ENCODE measurements at regions not wholly inside any gene's neighbourhood (a gene's known extent, or its start where the extent isn't known, plus 50 kb on each side); places are given as distances from the start of the nearest gene placed in this dataset.

DNA sequence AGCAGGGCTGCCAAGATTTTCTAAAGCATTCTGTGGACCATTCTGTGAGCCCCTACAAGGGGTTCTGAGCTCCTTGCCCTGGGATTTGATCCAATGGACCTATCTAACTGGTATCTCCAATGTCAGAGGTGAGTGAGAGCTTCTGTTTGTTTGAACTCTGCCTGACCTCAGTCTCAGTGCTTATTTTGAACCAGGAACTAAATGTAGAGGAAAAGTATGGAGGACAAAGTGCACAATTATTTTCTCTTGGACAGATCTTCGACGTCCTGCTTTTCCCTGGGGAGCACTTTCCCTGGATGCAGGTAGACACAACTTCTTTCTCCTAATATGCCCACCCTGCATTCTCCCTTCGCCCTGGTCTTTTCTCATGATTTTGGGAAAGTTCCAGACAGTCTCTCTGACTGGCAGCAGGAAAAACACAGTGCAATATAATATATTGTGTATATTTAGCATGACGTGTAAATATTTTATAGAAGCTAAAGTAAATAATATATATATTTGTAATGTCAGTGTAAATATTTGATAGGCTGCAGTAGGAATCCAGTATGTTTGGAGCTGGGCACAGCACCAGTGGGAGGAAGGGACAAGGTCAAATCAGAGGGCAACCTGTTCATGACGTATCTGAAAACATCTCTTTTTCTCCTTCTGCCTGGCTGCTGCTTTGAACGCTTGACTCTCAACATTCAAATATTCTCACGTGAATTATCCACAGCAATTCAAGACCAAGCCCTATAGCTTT lies 184.0 kb upstream of the LYZL1 start:
- DNase-seq (ENCODE audit: low read depth in 2 of 3, low spot score in 2 of 3): no peak

DNA sequence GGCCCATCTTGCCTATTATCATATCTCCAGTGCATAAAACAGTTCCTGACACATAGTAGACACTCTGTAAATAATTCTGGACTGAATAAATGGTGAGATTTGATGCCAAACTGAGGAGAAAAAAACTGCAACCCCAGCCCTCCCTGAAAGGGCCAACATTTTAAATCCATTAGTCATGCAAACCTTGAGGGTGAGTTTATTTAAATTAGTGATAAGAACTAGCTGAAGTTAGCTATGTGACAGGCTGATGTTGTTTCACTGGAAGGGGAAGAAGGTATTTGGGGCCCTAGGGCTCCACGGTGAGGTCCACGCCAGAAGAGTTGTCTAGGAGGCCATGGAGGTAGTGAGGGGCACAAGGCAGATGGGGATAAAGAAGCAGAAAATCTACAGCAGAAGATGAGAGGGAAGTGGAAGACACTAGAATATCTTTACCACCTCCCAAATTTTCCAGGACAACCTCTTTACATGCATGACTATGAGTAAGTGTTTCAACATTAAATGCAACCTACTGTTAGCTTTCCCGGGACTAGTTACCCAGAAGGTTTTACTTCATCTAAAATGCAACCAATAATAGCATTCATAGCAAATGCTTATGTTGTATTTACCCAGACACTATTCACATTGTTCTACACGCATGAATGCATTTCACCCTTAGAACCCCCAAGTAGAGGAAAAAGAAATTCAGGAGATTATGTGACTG lies 183.2 kb upstream of the LYZL1 start:
- DNase-seq (ENCODE audit: low read depth in 2 of 3, low spot score in 2 of 3): no peak

DNA sequence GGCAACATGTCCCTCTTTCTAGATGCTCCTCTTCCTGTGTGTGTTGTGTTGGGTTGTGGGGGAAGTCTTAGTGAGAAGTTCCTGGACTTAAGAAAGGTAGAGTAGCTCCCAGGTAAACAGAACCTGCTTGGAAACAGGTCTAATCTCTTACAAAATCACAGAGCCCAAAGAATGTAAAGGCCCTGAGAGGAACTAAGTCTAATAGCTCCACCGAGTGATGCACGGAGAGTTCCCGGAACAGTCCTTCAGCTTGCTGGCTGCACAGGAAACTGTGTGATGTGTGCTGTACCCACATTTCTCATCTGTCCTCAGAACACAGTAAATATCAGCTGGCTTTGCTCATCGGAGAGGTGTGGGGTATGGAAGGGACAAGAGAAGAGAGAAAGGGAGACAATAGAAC lies 182.6 kb upstream of the LYZL1 start:
- peak in 1 of 3 donors; percentile 40 for DNase-seq (ENCODE audit: low read depth in 2 of 3, low spot score in 2 of 3)

DNA sequence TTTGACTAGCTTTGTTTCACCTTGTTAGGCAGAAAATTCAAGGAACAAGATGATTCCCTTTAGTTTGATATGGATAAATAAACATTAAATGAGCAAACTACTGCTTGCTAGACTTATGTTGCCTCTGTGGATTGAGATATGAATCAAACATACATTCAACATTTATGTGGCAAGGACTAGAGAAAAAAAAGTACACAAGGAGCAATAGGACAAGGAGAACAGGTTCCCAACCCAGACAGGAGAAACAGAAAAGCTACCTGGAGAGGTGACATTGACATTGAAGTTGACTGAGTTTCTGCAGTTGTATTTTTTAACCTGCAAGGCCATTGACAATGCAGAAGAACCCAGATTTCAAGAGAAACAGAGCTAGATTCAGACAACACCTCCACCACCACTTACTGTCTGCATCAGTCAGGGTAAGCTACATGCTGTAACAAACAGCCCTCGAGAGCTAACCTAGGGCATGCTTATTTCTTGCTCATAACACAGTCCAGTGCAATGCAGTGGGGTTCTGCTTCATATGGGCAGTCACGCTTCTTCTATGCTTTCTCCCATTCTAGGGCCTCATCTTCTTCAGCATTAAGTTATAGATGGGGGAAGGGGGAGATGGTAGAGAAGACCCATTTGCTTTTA lies 180.9 kb upstream of the LYZL1 start:
- DNase-seq (ENCODE audit: low read depth in 2 of 3, low spot score in 2 of 3): no peak

DNA sequence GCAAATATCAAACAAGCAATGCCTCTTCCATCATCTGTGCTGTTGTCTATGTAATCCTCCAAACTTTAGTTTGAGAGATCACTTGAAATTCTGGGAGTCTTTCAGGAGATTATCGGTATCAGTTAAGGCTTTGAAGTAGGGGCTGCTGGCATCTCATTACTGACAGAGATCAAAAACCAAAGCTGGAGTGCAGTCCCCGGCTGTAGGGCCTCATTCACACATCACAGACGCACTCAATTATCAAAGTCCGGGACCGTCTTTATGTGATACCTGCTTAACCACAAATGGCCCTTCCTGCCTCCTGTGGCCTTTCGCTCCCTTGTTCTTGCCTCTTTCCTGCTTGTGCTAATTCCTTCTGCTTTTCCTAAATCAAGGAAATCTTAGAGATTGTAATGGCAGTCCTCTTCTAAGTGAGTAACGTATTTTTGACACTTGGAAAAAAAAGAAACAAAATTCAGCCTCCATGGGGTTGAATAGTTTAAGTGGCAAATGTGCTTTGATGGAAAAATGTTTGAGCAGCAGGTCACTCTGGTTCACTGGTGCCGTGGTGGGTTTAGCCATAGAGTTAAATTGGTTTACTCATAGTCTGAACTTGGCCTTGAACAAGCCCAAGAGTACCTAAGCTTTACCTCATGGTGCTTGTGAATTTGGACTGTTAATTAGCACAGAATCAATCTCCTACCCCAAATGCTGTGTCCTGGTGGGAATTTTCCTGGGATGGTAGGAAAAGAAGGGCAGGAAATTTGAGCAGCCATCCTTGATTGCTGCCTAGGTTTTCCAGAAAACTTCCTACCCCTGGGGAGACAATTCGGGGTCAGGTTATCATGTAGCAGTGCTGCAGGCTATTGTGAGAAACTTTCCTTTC lies 178.9 kb upstream of the LYZL1 start:
- DNase-seq (ENCODE audit: low read depth in 2 of 3, low spot score in 2 of 3): no peak

DNA sequence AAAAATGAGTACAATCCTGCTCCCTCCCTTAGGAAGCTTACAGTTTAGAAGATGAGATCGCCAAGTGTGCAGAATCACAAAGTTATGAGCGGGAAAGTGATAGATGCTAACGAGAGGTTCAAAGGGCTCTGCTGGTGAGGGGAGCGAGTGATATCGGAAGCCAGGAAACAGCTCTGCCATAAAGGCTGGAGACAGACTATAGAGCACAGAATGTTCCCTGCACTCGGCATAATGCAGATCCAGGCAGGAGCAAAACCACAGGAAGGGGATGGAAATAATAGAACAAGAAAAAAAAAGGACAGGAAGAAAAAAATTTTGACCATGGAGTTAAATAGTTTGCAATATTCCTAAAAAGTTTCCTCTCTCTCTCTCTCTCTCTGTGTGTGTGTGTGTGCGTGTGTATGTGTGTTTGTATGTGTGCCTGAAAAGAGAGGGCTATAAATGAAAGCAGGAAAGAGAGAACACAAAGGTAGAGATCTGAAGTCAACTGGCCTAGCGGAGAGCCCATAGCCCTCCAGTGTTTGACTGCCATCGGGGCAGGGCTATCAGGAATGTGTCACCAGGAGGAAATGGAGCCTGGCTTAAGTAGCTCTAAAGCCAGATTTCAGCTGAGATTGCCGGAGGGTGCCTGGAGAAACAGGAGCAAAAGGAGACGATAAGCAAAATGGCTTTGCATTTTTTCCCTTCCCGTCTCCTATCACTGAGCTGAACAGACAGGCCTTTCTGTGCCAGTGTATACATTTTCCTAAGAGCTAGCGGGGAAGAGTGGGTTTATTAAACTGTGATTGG lies 175.8 kb upstream of the LYZL1 start:
- no peak for DNase-seq (ENCODE audit: low read depth in 2 of 3, low spot score in 2 of 3)

DNA sequence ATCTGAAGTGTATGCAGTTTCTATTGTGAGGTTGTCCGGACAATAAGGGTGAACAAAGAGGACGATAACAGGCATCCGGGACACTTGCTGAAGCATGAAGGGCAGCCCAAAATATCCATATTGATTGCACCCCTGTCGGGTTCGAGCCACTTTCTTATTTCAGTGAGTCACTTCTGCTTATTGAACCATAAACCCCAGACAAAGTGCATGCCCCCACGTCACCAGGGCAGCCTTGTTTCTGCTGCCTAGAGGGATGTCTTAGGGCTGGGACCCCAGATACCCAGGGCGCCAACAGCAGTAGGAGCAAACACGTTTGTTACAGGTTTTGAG lies 175.3 kb upstream of the LYZL1 start:
- no peak for DNase-seq (ENCODE audit: low read depth in 2 of 3, low spot score in 2 of 3)

DNA sequence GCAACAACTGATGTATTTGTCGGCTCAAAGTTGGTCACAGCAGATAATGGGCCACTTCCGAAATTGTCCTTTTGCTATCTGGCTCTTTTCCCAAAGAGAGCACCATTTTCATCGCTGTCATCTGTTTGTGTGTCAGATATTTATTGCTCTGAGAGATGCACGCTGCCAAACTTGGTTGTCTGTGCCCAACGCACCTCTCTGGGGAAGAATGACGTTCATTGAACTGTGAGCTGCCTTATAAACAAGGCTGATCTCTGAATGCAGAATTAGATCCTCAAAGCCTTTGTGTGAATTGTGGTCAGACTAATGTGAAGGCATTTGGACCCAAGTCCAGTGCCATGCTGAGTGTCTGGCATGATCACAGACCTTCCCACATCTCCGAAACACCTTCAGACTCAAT lies 174.7 kb upstream of the LYZL1 start:
- DNase-seq (ENCODE audit: low read depth in 2 of 3, low spot score in 2 of 3): no peak

DNA sequence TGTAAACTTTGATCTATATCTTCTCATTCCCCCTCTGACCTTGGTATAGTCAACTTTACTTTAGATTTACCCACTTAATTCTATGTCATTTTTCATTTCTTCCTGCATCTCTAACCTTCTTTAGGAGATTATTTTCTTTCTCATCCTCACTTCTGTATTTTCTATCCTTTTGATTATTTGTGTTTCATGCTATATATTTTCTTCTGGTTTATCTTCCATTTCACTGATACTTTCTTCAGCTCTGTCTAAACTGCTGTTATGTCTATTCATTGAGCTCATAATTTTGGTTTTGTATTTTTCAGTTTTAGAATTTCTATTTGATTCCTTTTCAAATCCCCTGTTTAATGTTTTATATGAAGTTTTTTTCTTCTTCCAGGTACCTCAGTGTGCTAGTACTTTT lies 171.1 kb upstream of the LYZL1 start:
- DNase-seq (ENCODE audit: low read depth in 2 of 3, low spot score in 2 of 3): no peak

DNA sequence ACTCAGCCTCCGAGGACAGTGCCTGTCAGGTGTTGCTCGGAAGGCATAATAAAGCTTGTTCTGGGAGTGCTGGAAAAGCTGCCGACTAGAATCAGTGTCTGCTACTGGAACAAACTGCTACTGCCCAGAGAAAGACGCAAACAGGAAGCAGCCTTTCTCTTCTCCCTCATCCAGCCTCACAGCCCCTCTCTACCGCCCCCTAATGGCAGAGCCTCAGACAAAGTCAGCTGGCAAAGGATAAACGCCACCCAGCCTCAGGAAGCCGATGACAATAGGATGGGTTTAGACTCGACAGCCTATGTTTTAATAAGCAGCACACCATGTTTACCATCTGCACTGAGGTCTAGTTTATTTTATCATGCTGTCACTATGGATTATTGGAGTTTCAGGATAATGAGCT lies 169.5 kb upstream of the LYZL1 start:
- DNase-seq (ENCODE audit: low read depth in 2 of 3, low spot score in 2 of 3): peak in 1 of 3 donors; percentile 22

DNA sequence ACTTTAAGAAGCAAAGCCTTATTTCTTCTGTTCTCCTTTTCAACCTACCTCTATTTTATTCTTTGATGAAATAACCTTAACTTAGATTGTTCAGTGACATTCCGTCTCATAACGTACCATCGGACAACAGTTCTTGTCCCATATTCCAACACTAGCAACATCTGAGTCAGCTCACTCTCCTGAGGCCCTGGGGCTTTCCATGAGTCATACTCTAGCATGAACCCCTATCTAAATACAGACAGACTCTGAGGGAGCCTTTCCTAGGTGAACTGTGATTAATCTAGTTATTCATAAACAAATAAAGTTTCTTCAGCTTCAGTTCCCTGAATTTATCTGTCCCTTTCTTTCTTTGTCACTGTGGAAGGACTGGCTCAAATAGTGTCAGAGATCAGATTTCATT lies 168.7 kb upstream of the LYZL1 start:
- no peak for DNase-seq (ENCODE audit: low read depth in 2 of 3, low spot score in 2 of 3)

DNA sequence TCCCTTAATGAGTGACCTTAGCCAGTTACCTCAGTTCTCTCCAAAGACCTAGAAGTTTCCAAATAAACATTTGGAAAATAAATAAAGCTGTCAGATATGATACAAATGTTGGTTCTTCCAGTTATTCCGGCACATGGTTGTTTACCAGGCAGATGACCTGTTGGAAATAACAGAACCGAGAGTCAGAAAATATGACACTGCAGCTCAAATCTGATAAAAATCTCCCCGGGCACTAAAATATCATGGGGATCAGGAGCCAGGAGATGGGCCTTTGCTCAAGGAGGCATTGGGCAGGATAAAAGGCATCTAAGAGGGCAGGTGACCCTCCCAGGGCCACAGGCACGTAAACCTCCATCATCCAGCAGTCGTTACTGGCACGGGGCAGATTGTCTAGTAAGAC lies 164.0 kb upstream of the LYZL1 start:
- no peak for DNase-seq (ENCODE audit: low read depth in 2 of 3, low spot score in 2 of 3)

DNA sequence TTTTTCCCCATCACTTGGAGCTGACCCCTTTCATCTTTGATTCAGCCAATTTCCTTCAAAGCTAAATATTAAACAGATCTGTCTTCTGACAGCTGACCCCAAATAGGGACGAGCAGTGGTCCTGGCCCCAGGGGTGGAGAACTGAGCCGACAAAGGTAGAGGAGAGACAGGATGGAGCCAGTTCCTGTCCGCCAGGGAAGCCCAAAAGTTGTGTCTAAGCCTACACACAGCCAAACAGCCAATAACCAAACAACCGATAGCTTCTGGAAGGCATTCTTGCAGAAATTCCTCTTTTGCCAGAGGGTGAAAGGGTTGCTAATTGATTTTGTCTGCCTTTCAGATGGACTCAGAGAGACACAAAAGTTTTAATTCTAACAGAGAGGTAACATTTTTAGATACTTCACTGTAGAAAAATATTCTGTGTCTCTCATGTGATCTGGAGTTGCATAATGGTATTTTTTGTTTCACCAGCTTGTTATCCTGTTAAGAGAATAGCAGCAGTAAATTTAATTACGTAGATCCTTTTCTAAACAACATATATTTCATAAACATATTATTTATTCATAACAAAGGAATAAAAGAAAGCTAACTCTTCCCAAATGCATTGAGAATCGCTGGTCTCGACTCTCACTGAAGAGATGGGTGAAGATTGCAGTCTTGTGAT lies 161.7 kb upstream of the LYZL1 start:
- DNase-seq (ENCODE audit: low read depth in 2 of 3, low spot score in 2 of 3): no peak

DNA sequence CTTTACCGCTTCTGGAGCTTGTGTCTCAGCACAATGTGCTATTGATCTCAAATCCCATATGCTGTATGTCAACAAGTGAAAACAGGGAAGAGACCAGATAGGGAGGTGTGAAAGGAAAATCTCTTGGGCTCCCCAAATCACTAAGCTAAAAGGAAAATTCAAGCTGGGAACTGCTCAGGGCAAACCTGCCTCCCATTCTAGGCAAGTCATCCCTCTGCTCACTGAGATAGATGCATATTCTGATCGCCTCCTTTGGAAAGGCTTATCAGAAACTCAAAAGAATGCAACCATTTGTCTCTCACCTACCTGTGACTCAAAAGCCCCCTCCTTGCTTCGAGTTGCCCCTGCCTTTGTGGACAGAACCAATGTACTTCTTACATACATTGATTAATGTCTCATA lies 161.1 kb upstream of the LYZL1 start:
- DNase-seq (ENCODE audit: low read depth in 2 of 3, low spot score in 2 of 3): no peak

DNA sequence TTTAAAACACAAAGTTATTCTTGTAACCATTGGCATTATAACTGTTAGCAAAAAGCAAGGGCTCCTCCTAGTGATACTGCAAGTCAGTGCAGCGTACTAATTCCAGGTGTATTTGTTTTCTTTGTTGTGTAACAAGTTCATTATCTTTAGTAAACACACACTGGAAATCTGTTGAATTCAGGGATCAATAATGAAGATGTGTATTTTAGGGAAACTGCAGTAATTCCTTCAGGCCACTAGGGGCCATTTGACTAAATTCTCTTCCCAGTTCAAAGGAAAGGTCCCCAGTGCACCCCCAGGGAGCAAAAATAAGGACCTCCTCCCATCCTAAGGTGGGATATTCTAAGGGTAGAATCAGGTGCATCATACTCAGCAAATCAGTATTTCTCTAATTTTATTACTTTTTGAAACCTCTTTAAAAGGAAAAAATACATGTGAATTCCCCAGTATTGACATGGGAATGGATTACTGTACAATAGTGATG lies 158.6 kb upstream of the LYZL1 start:
- DNase-seq (ENCODE audit: low read depth in 2 of 3, low spot score in 2 of 3): peak in 1 of 3 donors; percentile 15

DNA sequence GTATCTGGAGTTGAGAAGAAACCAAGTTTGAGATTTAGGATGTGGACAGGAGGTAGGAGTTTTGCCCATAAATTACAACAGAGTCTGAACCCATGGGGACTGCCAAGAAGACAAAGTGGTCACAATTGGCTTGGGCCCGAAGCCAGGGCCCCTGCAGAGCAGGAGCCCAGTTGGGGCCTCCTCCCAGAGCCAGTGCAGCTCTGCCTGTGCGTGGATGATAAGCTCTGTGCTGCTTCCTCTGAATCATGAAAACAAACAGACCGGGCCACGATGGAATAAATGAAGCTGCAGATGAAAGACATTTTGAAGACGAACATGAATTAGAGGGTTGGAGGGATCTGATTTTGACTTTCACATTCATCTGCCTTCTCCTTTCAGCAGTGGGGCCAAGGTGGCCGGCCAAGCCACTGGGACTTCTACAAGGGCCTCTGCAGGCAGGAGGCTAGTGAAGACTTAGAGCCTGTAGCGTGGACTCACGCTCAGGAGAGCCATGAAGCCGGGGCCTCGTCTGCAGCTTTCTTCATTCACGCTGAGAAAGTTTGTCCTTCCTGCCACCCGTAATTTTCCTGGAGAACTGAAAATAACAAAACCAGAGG lies 156.8 kb upstream of the LYZL1 start:
- DNase-seq (ENCODE audit: low read depth in 2 of 3, low spot score in 2 of 3): peak in 2 of 3 donors; percentile 69 to 88

DNA sequence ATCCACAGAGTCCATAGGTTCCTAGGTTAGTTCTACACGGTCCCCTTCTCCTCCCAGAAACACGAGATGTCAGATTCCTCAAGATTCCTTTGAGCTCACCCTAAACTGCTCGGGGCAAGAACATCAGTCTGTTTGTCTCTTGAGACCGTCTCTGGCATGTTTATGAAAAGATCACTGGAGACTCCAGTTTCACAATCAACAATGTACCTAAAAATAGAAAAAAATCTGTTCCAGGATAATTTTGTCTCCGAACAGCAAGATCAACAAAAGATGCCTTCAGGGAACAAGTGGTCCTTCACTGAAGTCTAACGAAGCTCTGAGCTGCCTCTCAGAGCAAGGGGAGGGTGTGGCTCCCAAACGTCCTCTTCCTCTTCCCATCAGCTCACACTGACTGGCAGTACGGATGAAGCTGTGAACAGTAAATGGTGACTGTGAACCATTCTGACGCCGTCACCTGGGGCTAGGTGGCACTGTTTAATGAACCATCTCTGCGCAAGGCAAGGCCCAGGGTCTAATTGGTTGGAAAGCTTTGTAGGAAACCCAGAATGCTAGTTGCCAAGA lies 156.2 kb upstream of the LYZL1 start:
- DNase-seq (ENCODE audit: low read depth in 2 of 3, low spot score in 2 of 3): no peak

DNA sequence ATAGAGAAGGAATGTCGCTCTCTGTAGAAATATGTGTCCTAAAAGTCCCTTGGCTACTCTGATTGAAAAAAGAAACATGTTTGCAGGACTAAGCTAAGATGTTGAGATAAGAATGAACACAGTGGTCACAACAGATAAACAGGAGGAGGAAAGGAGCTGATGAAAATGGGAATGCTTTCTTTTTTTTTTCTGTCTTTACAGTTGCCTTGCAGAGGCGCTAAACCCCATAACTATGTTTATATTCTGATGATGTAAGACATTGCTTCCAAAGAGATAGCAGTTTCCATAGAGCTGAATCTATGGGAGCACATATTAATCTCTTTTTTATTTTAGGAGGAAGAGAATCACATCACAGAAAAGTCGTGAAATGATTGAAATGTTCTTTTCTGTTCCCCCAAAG lies 153.5 kb upstream of the LYZL1 start:
- no peak for DNase-seq (ENCODE audit: low read depth in 2 of 3, low spot score in 2 of 3)

DNA sequence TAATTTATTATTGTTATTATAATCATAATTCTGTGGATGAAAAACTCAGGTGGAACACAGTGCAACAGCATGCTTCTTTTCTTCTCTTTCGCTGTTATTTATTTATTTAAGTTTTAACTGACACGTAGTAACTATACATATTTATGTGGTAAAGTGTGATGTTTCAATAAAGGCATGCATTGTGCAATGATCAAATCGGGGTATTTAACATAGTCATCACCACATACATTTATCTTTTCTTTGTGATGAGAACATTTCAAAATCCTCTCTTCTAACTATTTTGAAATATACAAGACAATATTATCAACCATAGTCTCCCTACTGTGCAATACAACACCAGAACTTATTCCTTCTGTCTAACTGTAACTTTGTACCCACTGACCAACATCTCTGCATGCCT lies 152.5 kb upstream of the LYZL1 start:
- no peak for DNase-seq (ENCODE audit: low read depth in 2 of 3, low spot score in 2 of 3)

Measured in hematopoietic multipotent progenitor cell (in vitro differentiated cells).